ENCODE measurements at regions not wholly inside any gene's neighbourhood (a gene's known extent, or its start where the extent isn't known, plus 50 kb on each side); places are given as distances from the start of the nearest gene placed in this dataset.

DNA sequence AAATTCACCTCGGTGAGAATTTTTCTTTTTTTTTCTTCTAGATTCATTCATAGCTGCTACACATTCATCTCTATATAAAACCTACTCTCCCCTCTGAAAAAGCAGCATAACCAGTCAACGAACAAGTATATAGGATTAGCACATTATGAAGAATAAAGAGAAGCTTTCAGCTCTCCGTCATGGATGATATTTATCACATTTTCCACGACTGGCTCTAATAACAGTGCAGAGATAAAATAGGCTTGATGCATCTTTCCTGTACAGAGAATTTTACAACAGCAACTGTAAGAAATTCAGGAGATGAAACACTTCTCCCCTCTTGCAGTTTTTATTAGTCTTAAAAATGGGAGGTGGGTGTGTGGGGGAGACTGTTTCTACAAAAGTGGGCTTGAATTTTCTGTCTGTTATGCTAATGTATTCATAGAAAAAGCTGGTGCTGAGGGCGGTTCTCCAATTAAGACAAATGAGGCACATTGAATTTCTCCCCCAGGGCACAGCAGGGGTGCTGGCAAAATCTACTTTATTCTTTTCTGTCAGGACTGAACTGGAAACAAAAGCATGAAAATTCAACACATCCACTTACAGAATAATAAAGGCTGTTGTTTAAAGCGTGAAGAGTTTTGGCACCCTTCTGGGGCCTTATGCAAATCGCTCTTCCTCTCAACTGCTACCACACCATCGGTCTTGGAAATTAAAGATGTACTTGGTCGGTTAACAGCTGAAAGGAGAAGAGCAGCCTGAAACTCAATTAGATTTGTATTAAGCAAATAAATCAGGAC lies 233.9 kb upstream of the ZNF608 start (continued):
- TF ChIP-seq, protein P1, sequence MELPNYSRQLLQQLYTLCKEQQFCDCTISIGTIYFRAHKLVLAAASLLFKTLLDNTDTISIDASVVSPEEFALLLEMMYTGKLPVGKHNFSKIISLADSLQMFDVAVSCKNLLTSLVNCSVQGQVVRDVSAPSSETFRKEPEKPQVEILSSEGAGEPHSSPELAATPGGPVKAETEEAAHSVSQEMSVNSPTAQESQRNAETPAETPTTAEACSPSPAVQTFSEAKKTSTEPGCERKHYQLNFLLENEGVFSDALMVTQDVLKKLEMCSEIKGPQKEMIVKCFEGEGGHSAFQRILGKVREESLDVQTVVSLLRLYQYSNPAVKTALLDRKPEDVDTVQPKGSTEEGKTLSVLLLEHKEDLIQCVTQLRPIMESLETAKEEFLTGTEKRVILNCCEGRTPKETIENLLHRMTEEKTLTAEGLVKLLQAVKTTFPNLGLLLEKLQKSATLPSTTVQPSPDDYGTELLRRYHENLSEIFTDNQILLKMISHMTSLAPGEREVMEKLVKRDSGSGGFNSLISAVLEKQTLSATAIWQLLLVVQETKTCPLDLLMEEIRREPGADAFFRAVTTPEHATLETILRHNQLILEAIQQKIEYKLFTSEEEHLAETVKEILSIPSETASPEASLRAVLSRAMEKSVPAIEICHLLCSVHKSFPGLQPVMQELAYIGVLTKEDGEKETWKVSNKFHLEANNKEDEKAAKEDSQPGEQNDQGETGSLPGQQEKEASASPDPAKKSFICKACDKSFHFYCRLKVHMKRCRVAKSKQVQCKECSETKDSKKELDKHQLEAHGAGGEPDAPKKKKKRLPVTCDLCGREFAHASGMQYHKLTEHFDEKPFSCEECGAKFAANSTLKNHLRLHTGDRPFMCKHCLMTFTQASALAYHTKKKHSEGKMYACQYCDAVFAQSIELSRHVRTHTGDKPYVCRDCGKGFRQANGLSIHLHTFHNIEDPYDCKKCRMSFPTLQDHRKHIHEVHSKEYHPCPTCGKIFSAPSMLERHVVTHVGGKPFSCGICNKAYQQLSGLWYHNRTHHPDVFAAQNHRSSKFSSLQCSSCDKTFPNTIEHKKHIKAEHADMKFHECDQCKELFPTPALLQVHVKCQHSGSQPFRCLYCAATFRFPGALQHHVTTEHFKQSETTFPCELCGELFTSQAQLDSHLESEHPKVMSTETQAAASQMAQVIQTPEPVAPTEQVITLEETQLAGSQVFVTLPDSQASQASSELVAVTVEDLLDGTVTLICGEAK (IDR thresholded peaks at IDR 0.05; ENCODE audit: borderline replicate concordance), result peak; percentile 68; the same call in 1 of the 2 replicates
- peak; percentile 50; the same call in 1 of the 2 replicates for TF ChIP-seq MTA2 (IDR thresholded peaks at IDR 0.05; ENCODE audit: low read depth)
- TF ChIP-seq BCL3 (IDR thresholded peaks at IDR 0.05; ENCODE audit: borderline replicate concordance, insufficient read depth, low read depth, low read length, poor library complexity, severe bottlenecking), result no peak
- 0 out of 2 replicates have a peak, but pooled peaks have one; percentile 79 for TF ChIP-seq RBBP5 (conservative IDR thresholded peaks at IDR 0.05)
- TF ChIP-seq IKZF2 (IDR thresholded peaks at IDR 0.05), result peak in 1 of 2 experiments; percentile 17; a peak in 2 of 4 replicates
- 0 out of 2 replicates have a peak, but pooled peaks have one; percentile 28 for TF ChIP-seq DPF2 (IDR thresholded peaks at IDR 0.05)
- no peak for TF ChIP-seq HCFC1 (IDR thresholded peaks at IDR 0.05; ENCODE audit: low read length)
- TF ChIP-seq, protein P2, sequence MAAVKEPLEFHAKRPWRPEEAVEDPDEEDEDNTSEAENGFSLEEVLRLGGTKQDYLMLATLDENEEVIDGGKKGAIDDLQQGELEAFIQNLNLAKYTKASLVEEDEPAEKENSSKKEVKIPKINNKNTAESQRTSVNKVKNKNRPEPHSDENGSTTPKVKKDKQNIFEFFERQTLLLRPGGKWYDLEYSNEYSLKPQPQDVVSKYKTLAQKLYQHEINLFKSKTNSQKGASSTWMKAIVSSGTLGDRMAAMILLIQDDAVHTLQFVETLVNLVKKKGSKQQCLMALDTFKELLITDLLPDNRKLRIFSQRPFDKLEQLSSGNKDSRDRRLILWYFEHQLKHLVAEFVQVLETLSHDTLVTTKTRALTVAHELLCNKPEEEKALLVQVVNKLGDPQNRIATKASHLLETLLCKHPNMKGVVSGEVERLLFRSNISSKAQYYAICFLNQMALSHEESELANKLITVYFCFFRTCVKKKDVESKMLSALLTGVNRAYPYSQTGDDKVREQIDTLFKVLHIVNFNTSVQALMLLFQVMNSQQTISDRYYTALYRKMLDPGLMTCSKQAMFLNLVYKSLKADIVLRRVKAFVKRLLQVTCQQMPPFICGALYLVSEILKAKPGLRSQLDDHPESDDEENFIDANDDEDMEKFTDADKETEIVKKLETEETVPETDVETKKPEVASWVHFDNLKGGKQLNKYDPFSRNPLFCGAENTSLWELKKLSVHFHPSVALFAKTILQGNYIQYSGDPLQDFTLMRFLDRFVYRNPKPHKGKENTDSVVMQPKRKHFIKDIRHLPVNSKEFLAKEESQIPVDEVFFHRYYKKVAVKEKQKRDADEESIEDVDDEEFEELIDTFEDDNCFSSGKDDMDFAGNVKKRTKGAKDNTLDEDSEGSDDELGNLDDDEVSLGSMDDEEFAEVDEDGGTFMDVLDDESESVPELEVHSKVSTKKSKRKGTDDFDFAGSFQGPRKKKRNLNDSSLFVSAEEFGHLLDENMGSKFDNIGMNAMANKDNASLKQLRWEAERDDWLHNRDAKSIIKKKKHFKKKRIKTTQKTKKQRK (IDR thresholded peaks at IDR 0.05; ENCODE audit: low read depth, low read length), result no peak

Data from GM12878 (cell line).